Globus pallidus (tissue), 1 donor: ENCODE measurements at regions not wholly inside any gene's neighbourhood (a gene's known extent, or its start where the extent isn't known, plus 50 kb on each side); places are given as distances from the start of the nearest gene placed in this dataset.
"Not testable (repeated sequence)": the region's sequence is repeated elsewhere in the genome, so short reads cannot be mapped to it uniquely, and the experiment has no call there.

Experiments
- DNase-seq: peaks from one replicate; pipeline ENCODE4 v3.0.0-alpha.2; 2015; ENCODE audit warnings: low spot score

DNA sequence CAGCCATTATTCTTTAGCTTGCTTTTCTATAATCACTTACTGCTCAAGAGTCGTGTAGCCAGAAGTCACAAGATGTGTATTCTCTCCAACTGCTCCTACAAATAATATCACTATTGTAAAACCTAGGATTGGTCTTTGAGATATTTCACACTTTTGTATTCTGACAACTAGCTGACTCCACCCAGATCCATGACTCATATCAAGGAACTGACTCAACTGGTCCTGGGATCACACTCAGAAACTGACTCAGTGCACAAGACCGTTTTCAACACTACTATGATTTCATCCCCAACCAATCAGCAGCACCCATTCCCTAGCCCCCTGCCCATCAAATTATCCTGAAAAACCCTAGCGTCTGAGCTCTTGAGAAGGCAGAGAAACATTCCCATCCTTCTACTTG, 56.5 kb upstream of the ORC5 start:
- no peak for DNase-seq

DNA sequence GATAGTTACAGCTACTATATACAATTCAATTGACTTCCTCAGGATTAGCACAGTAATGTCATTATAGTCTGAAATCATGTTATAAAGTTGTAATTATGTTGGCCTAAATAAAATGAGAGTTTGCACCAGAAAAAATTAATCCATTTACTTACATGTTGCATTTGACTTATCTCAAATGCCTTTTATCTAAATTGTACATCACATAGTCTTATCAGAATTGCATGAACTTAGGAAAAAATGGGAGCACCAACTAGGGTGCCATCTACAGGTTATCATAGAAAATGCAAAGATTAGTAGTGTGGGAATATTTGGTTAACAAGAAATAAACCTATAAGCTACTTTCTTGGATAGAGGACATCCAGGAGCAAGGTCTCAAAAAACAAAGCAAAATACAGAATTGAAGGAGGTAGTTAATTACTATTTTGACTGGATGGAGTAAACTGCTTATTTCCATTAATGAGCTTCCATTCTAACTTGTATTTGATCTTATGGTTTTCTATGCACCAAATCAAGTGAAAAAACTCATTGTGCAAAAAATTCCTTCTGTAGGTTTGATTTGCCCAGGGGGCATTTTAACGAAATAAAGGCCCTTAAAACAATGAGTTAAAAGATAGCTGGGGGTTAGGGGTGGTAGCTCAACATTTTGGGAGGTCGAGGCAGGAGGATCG, 60.0 kb upstream of the ORC5 start:
- DNase-seq = peak; percentile 5

DNA sequence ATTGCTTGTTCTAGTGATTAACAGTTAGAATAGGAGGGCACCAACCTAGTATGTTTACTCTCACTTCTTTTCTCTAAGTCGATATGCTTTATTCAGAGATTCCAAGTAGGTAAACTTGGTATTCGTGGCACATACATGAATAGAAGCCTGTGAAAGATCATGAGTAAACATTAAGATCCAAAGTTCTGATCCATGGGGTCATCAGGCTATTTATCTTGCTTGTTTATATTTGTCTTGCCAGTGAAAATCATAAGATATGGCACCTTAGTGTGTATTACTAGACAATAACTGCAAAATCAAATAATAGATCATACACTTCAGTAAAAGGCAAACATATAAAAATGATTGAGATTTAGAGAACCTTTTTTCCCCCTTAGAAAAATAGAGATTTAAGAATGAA, 56.5 kb upstream of the LHFPL3 start:
- no peak for DNase-seq

DNA sequence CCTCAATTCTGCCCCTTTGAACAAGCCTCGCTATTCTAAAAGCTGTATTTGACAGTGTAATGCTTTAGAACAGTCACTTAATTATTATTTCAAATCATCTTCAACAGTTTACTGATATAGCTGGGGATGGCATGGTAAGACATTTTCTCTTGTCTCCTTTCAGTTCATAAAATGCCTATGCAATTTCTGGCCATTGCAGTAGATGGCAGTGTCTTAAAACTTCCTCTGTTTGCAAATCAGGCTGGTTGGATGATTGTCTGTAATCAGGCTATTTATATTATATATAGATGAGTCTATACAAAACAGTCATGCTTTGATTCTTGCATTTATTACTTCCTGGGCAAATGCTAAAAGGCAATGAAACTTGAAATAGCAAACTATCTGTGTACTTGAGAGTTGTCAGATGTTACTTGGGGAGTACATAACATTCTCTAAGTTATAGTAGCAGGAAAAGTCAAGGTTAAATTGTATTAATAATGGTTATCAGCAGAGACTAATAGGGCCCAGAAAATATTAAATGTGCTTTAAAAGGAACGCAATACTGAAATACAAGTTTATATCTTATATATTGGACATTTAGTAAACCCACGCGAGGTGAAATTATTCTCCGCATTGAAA, 55.5 kb upstream of the LHFPL3 start:
- DNase-seq = peak; percentile 59

DNA sequence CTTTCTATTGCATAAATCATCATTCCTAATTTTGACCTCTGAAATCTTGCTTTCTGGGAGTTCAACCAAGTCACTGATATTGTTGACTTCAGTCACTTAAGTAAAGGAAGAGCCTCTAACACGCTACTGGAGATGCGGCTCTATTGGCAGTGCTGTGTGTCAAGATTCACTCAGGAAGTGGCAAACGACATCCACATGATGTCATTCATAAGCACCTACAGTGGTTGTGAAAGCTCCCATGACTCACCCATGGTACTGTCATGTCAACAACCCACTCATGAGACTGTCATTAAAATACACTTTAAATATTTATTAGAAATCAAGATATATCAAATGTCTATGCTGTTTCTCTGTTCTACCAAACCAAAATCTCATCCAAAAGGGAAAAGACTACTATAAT, 52.5 kb upstream of the LHFPL3 start:
- no peak for DNase-seq

DNA sequence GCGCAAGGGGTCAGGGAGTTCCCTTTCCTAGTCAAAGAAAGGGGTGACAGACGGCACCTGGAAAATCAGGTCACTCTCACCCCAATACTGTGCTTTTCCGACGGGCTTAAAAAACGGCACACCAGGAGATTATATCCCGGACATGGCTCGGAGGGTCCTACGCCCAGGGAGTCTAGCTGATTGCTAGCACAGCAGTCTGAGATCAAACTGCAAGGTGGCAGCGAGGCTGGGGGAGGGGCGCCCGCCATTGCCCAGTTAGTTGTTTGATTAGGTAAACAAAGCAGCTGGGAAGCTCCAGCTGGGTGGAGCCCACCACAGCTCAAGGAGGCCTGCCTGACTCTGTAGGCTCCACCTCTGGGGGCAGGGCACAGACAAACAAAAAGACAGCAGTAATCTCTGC, 51.7 kb upstream of the LHFPL3 start:
- DNase-seq = not testable (repeated sequence)
